ENCODE measurements at regions not wholly inside any gene's neighbourhood (a gene's known extent, or its start where the extent isn't known, plus 50 kb on each side); places are given as distances from the start of the nearest gene placed in this dataset.

DNA sequence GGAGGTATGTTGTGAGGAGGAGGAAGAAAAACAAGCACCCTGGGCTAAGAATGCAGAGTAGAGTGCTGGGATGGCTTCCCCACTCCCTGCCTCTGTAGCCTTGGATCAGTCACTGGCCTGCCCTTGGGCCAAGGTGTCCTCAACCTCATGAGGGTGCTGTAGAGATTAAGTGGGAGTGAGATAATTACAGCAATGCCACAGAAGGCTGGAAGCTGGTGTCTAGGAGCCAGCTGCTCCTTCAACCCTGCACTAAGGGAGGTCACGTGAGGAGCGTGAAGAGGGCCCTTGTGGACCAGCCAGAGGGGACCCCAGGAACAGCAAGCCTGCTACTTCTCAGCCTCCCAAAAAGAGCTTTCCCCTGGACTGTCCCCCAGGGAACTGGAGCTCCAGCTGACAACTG is 95.2 kb downstream of the TTC32 start:
- in situ Hi-C loops (cut with MboI; ENCODE audit: low sequenced_read_pairs, unreplicated experiment): no loop called here
- TF ChIP-seq, protein P1, sequence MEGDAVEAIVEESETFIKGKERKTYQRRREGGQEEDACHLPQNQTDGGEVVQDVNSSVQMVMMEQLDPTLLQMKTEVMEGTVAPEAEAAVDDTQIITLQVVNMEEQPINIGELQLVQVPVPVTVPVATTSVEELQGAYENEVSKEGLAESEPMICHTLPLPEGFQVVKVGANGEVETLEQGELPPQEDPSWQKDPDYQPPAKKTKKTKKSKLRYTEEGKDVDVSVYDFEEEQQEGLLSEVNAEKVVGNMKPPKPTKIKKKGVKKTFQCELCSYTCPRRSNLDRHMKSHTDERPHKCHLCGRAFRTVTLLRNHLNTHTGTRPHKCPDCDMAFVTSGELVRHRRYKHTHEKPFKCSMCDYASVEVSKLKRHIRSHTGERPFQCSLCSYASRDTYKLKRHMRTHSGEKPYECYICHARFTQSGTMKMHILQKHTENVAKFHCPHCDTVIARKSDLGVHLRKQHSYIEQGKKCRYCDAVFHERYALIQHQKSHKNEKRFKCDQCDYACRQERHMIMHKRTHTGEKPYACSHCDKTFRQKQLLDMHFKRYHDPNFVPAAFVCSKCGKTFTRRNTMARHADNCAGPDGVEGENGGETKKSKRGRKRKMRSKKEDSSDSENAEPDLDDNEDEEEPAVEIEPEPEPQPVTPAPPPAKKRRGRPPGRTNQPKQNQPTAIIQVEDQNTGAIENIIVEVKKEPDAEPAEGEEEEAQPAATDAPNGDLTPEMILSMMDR (IDR thresholded peaks at IDR 0.05; ENCODE audit: borderline replicate concordance, control extremely low read depth, extremely low read depth, insufficient read depth, missing control alignments): no peak
- DNase-seq (ENCODE audit: low spot score): no peak

DNA sequence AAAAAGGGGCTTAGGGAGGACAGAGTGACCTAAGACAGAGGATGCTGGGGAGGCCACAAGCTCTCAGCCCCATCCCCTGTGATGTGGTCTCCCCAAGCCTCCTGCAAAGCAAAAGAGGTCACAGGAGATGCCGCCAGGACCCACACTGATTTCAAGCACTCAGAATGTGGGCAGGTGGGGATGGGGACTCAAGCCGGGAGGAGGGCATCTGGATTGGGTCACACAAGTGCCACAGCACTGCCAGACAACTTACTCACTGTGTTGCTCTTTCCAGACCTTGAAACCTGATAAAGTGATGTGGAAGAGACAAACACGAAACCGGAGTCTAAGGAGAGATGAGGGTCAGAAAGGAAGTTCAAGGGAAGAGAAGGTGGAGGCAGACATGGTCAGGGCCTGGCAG is 95.7 kb downstream of the TTC32 start:
- TF ChIP-seq, protein P1 (IDR thresholded peaks at IDR 0.05; ENCODE audit: borderline replicate concordance, control extremely low read depth, extremely low read depth, insufficient read depth, missing control alignments): no peak
- no peak for DNase-seq (ENCODE audit: low spot score)
- in situ Hi-C loops (cut with MboI; ENCODE audit: low sequenced_read_pairs, unreplicated experiment): no loop called here

DNA sequence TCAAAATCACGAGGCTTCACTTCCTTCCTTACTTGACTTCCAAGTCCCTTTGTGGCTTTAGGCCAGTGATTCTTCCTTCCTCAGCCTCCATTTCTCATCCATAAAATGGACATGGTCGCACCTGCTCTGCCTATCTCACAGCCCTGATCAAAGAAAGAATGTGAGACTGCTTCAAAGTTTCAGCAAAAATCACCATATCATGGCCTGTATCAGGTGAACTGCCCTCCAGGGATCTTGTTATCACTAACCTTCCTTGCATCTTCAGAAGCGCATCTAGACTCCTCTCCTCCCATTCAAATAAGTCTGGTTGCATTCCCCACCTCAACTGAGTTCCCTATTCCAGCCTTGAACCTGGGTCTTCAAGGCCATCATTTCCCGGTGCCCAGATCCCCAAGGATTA is 96.5 kb downstream of the TTC32 start:
- no peak for DNase-seq (ENCODE audit: low spot score)
- in situ Hi-C loops (cut with MboI; ENCODE audit: low sequenced_read_pairs, unreplicated experiment): no loop called here
- TF ChIP-seq, protein P1 (IDR thresholded peaks at IDR 0.05; ENCODE audit: borderline replicate concordance, control extremely low read depth, extremely low read depth, insufficient read depth, missing control alignments): no peak

DNA sequence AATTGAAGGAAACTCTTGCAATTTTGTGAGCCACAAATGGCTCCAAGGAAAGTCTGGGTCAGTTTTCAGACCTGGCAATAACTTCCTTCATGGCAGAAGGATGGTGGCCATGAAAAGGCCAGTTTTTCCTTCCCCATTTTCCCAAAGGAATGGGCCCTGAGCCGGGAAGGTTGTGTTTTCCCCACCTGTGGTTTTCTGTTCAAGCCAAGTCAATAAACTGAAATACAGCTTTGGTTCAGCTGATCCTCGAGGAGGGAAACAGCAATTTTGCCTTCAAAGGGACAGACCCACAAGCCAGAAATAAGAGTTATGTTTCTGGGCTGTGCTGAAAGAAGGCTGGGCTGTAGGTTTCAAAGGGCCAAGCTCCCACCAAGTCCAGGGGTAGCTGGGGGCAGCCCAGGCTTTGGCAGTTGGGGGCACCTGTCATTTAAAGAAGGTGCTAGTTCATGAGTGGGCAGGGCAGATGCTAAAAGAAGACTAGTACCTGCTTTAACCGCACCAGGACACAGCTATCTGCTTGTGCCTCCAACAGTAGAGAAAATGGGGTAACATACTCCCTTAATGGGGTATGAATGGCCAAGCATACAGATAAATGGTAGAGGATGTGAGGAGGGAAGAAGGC is 97.0 kb downstream of the TTC32 start:
- in situ Hi-C loops (cut with MboI; ENCODE audit: low sequenced_read_pairs, unreplicated experiment): no loop called here
- TF ChIP-seq, protein P1 (IDR thresholded peaks at IDR 0.05; ENCODE audit: borderline replicate concordance, control extremely low read depth, extremely low read depth, insufficient read depth, missing control alignments): no peak
- no peak for DNase-seq (ENCODE audit: low spot score)

DNA sequence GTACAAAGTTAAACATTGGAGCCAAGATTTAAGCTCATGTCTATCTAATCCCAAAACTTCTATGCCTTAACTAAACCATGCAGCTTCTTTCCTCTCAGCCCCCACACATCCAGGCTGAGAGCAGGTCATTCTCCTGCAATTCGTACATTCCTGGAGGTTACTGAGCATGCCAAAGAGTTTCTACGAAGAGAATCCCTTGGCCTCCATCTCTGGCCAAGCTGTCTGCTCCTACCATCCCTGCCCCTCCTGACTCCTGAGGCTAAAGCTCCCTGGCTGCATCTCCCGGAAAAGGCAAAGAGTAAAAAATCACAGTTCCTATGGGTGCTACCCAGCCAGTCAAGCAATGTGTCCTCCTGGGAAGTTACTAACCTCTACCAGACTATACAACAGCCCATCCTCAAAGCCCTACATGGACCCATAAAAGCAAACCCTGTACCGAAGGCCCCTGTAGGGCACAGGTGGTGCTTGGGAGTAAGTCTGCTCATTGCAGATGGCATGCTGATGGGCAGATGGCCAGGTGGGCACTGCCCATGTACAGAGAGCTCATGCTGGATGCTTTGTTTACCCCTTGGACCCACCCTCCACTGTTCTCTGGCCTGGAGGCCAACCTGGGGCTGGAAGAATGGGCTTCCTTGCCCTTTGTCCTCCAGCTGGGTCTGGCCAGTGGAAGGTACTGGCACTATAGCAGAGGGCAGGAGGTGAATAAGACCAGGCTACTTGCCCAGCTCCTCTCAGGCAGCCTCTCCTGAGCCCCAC is 99.5 kb downstream of the TTC32 start:
- DNase-seq (ENCODE audit: low spot score): no peak
- TF ChIP-seq, protein P1 (IDR thresholded peaks at IDR 0.05; ENCODE audit: borderline replicate concordance, control extremely low read depth, extremely low read depth, insufficient read depth, missing control alignments): no peak
- in situ Hi-C loops (cut with MboI; ENCODE audit: low sequenced_read_pairs, unreplicated experiment): no loop called here

DNA sequence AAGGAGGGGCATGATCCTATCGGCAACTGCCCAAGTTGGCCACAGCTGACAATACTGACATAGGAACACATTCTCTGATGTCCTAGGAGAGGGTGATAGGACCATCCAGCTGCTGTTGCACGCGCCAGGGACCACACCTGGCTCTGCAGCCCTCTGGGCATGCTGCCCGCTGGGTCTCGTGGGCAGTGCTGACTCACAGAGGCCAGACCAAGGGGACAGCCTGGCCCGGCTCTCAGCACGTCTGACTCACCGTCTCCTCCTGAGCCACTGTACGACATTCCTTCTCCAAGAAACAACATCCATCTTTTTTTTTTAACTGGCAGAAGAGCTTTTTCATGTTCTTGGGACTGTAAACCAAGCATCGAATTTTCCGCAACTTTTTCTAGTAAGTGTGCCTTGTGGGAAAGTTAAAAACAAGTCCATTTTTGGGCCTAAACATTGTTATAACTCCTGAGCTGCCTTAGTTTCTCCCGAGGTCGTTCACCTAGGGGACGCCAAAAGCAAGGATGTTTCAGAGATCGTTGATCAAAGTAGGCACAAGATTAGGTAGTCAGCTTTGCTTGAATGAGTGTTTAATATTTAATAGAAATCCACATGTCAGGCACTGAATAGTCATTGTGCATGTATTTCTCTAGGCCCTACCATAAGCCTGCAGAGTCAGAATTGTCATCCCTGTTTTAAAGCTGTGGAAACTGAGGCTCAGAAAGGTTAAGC is 100.3 kb downstream of the TTC32 start:
- in situ Hi-C loops (cut with MboI; ENCODE audit: low sequenced_read_pairs, unreplicated experiment): no loop called here
- no peak for DNase-seq (ENCODE audit: low spot score)
- TF ChIP-seq, protein P1 (IDR thresholded peaks at IDR 0.05; ENCODE audit: borderline replicate concordance, control extremely low read depth, extremely low read depth, insufficient read depth, missing control alignments): no peak
